Stimulated activated CD4-positive, alpha-beta T cell treated with anti-CD3 and anti-CD28 coated beads, Interleukin-2, amount 100 ng/mL, for 24 hours (primary cell): ENCODE measurements at regions not wholly inside any gene's neighbourhood (a gene's known extent, or its start where the extent isn't known, plus 50 kb on each side); places are given as distances from the start of the nearest gene placed in this dataset.

ENCODE experiments used
- DNase-seq, 2 donors: peaks; one replicate each; pipeline ENCODE4 v3.0.0-alpha.2; 2020

- no peak for DNase-seq
Measured at GRCh38 chr21:15152591-15152990, 87.8 kb upstream of the NRIP1 start.

GRCh38 chr21:15159382-15160020, 94.7 kb upstream of the NRIP1 start:
- no peak for DNase-seq

GRCh38 chr21:15160136-15160535, 95.3 kb upstream of the NRIP1 start:
- no peak for DNase-seq

- no peak for DNase-seq
Measured at GRCh38 chr21:15162921-15163320, 98.1 kb upstream of the NRIP1 start.

- no peak for DNase-seq
Measured at GRCh38 chr21:15164273-15164672, 99.5 kb upstream of the NRIP1 start.

- no peak for DNase-seq
Measured at GRCh38 chr21:15164678-15165303, 100.0 kb upstream of the NRIP1 start.

- no peak for DNase-seq
Measured at GRCh38 chr21:15170614-15171013, 105.8 kb upstream of the NRIP1 start.

GRCh38 chr21:15171546-15171945, 106.7 kb upstream of the NRIP1 start:
- DNase-seq, result no peak

- no peak for DNase-seq
Measured at GRCh38 chr21:15172963-15173362, 108.2 kb upstream of the NRIP1 start.

GRCh38 chr21:15174923-15175322, 110.1 kb upstream of the NRIP1 start:
- no peak for DNase-seq

- DNase-seq, result no peak
Measured at GRCh38 chr21:15182731-15183130, 117.9 kb upstream of the NRIP1 start.

- no peak for DNase-seq
Measured at GRCh38 chr21:15183813-15184257, 119.0 kb upstream of the NRIP1 start.

- no peak for DNase-seq
Measured at GRCh38 chr21:15190412-15190811, 125.6 kb upstream of the NRIP1 start.

GRCh38 chr21:15190837-15191236, 126.0 kb upstream of the NRIP1 start:
- DNase-seq, result no peak

- no peak for DNase-seq
Measured at GRCh38 chr21:15191342-15191741, 126.5 kb upstream of the NRIP1 start.

- no peak for DNase-seq
Measured at GRCh38 chr21:15192243-15192642, 127.4 kb upstream of the NRIP1 start.

GRCh38 chr21:15193937-15194336, 129.1 kb upstream of the NRIP1 start:
- no peak for DNase-seq

GRCh38 chr21:15195104-15195503, 130.3 kb upstream of the NRIP1 start:
- no peak for DNase-seq

GRCh38 chr21:15195768-15196167, 131.0 kb upstream of the NRIP1 start:
- DNase-seq, result no peak

- no peak for DNase-seq
Measured at GRCh38 chr21:15197696-15198095, 132.9 kb upstream of the NRIP1 start.

GRCh38 chr21:15199414-15200383, 134.9 kb upstream of the NRIP1 start:
- DNase-seq, result no peak

GRCh38 chr21:15203740-15204139, 138.9 kb upstream of the NRIP1 start:
- no peak for DNase-seq

GRCh38 chr21:15204140-15204969, 139.6 kb upstream of the NRIP1 start:
- no peak for DNase-seq
